ENCODE measurements at regions not wholly inside any gene's neighbourhood (a gene's known extent, or its start where the extent isn't known, plus 50 kb on each side); places are given as distances from the start of the nearest gene placed in this dataset.

GRCh38 chr3:177515786-177516157, 318.5 kb upstream of the TBL1XR1 start:
- DNase-seq, result no peak

GRCh38 chr3:177516158-177517011, 319.1 kb upstream of the TBL1XR1 start:
- no peak for DNase-seq

- no peak for DNase-seq
These were observed 320.6 kb upstream of the TBL1XR1 start for GRCh38 chr3:177517906-177518305.

- no peak for DNase-seq
These were observed 322.3 kb upstream of the TBL1XR1 start for GRCh38 chr3:177519588-177519987.

- DNase-seq, result no peak
These were observed 324.0 kb upstream of the TBL1XR1 start for GRCh38 chr3:177521305-177521704.

- DNase-seq, result no peak
These were observed 324.8 kb upstream of the TBL1XR1 start for GRCh38 chr3:177522051-177522450.

GRCh38 chr3:177523067-177523675, 325.9 kb upstream of the TBL1XR1 start:
- no peak for DNase-seq

- DNase-seq, result no peak
These were observed 326.7 kb upstream of the TBL1XR1 start for GRCh38 chr3:177523872-177524438.

- DNase-seq, result no peak
These were observed 327.5 kb upstream of the TBL1XR1 start for GRCh38 chr3:177524742-177525141.

- no peak for DNase-seq
These were observed 328.1 kb upstream of the TBL1XR1 start for GRCh38 chr3:177525414-177525813.

GRCh38 chr3:177525987-177526712, 328.9 kb upstream of the TBL1XR1 start:
- peak in 1 of 2 donors; percentile 18 for DNase-seq

GRCh38 chr3:177527182-177527581, 329.9 kb upstream of the TBL1XR1 start:
- no peak for DNase-seq

- no peak for DNase-seq
These were observed 331.2 kb upstream of the TBL1XR1 start for GRCh38 chr3:177528306-177529070.

- DNase-seq, result no peak
These were observed 331.8 kb upstream of the TBL1XR1 start for GRCh38 chr3:177529071-177529550.

- DNase-seq, result no peak
These were observed 332.5 kb upstream of the TBL1XR1 start for GRCh38 chr3:177529716-177530335.

GRCh38 chr3:177530908-177531307, 333.6 kb upstream of the TBL1XR1 start:
- no peak for DNase-seq

GRCh38 chr3:177536873-177537272, 339.6 kb upstream of the TBL1XR1 start:
- DNase-seq, result peak in 1 of 2 donors; percentile 45

- no peak for DNase-seq
These were observed 340.3 kb upstream of the TBL1XR1 start for GRCh38 chr3:177537612-177538011.

GRCh38 chr3:177538048-177538749, 340.9 kb upstream of the TBL1XR1 start:
- no peak for DNase-seq

GRCh38 chr3:177538750-177539730, 341.8 kb upstream of the TBL1XR1 start:
- no peak for DNase-seq

Measured in hippocampal formation (tissue), 2 donors.